DND-41 (cell line): ENCODE measurements at regions not wholly inside any gene's neighbourhood (a gene's known extent, or its start where the extent isn't known, plus 50 kb on each side); places are given as distances from the start of the nearest gene placed in this dataset.

ENCODE experiments used
- ATAC-seq: fragments of 200-7000 bp; cut with Tn5 transposase; 3 replicates; pipeline ENCODE4 v1.9.1; 2021; ENCODE audit warnings: low read depth; ENCODE audit not compliant: insufficient read depth
- DNase-seq: peaks from one replicate; pipeline ENCODE4 v3.0.0-alpha.2; 2020
- H2AFZ ChIP-seq: 2 replicates; pipeline ENCODE4 v1.6.0; 2012; ENCODE audit warnings: low read depth, low read length
- H3K27ac ChIP-seq: 2 replicates; pipeline ENCODE4 v1.5.1; 2012; ENCODE audit warnings: low read length, inconsistent platforms
- H3K27me3 ChIP-seq: fragments of 200-600 bp; sonication (generic); 2 replicates; pipeline ENCODE4 v1.6.0; 2012; ENCODE audit warnings: low read length, mild to moderate bottlenecking, inconsistent platforms; ENCODE audit not compliant: insufficient read depth, poor library complexity
- H3K36me3 ChIP-seq: 2 replicates; pipeline ENCODE4 v1.5.1; 2012; ENCODE audit warnings: low read length, inconsistent platforms; ENCODE audit not compliant: insufficient read depth
- H3K4me1 ChIP-seq: 2 replicates; pipeline ENCODE4 v1.5.1; 2012; ENCODE audit warnings: mild to moderate bottlenecking, low read length; ENCODE audit not compliant: insufficient read depth
- H3K4me2 ChIP-seq: 2 replicates; pipeline ENCODE4 v1.6.0; 2012; ENCODE audit warnings: mild to moderate bottlenecking, moderate library complexity, low read length, inconsistent platforms; ENCODE audit not compliant: insufficient read depth
- H3K4me3 ChIP-seq, 2 experiments: fragments of 200-600 bp in 1 of 2; shearing (Covaris generic) in 1 of 2; 2 replicates each; pipeline ENCODE4 v1.5.1; 2012 to 2016; ENCODE audit warnings: inconsistent platforms in 2 of 2, low read length in 2 of 2, mild to moderate bottlenecking in 2 of 2, low read depth in 1 of 2, moderate library complexity in 1 of 2
- H3K79me2 ChIP-seq: 2 replicates; pipeline ENCODE4 v1.6.0; 2012; ENCODE audit warnings: low read length, inconsistent platforms; ENCODE audit not compliant: insufficient read depth
- H3K9ac ChIP-seq: 2 replicates; pipeline ENCODE4 v1.6.0; 2012; ENCODE audit warnings: low read depth, mild to moderate bottlenecking, inconsistent platforms, low read length, moderate library complexity
- H3K9me3 ChIP-seq: 2 replicates; pipeline ENCODE4 v1.5.1; 2012; ENCODE audit warnings: low read length, moderate library complexity, mild to moderate bottlenecking, inconsistent platforms; ENCODE audit not compliant: insufficient read depth, severe bottlenecking
- H4K20me1 ChIP-seq: 2 replicates; pipeline ENCODE4 v1.6.0; 2012; ENCODE audit warnings: low read length; ENCODE audit not compliant: insufficient read depth
- CTCF ChIP-seq: IDR thresholded peaks from 2 replicates; pipeline ENCODE4 v1.5.1; 2012; ENCODE audit warnings: borderline replicate concordance, low read length, moderate library complexity, mild to moderate bottlenecking; ENCODE audit not compliant: poor library complexity, severe bottlenecking; ENCODE audit errors: extremely low read depth
- EZH2 ChIP-seq: IDR thresholded peaks from 3 replicates; pipeline ENCODE4 v1.6.1; 2012; ENCODE audit warnings: borderline replicate concordance, low read depth, mild to moderate bottlenecking, moderate library complexity, low read length, inconsistent platforms; ENCODE audit not compliant: severe bottlenecking

GRCh38 chr2:176566496-176566895, 297.3 kb downstream of the MTX2 start:
- ATAC-seq (no peak), DNase-seq (no peak)
- TF ChIP-seq CTCF (no peak), EZH2 (no peak)
- no peaks in the 10 kb centered on the region for H3K36me3 ChIP-seq
- no peak overlapping the region for H3K27ac ChIP-seq
- H3K4me1 ChIP-seq: no peaks in the 10 kb centered on the region
- H3K4me2 ChIP-seq: no peak overlapping the region
- H3K79me2 ChIP-seq: no peaks in the 10 kb centered on the region
- no peaks in the 10 kb centered on the region for H3K27me3 ChIP-seq
- H3K9ac ChIP-seq: no peak overlapping the region
- H3K4me3 ChIP-seq: no peak overlapping the region
- no peaks in the 10 kb centered on the region for H4K20me1 ChIP-seq
- H3K9me3 ChIP-seq: no peaks in the 10 kb centered on the region
- H2AFZ ChIP-seq: no peak overlapping the region

GRCh38 chr2:176566961-176567360, 297.7 kb downstream of the MTX2 start:
- Histone ChIP-seq H3K36me3 (no peaks in the 10 kb centered on the region), H3K27ac (no peak overlapping the region), H3K9me3 (no peaks in the 10 kb centered on the region), H3K9ac (no peak overlapping the region), H3K4me3 (no peak overlapping the region), H3K4me1 (no peaks in the 10 kb centered on the region), H3K27me3 (no peaks in the 10 kb centered on the region), H2AFZ (no peak overlapping the region), H3K4me2 (no peak overlapping the region), H3K79me2 (no peaks in the 10 kb centered on the region), H4K20me1 (no peaks in the 10 kb centered on the region)
- DNase-seq (no peak), ATAC-seq (no peak)
- TF ChIP-seq EZH2: no peak
- no peak for TF ChIP-seq CTCF

- Histone ChIP-seq H2AFZ (no peak overlapping the region), H3K27me3 (no peaks in the 10 kb centered on the region), H3K9me3 (no peaks in the 10 kb centered on the region), H3K9ac (no peak overlapping the region), H3K36me3 (no peaks in the 10 kb centered on the region), H3K4me3 (no peak overlapping the region), H3K4me2 (no peak overlapping the region), H3K4me1 (no peaks in the 10 kb centered on the region), H4K20me1 (no peaks in the 10 kb centered on the region), H3K79me2 (no peaks in the 10 kb centered on the region), H3K27ac (no peak overlapping the region)
- ATAC-seq (no peak), DNase-seq (no peak)
- TF ChIP-seq CTCF (no peak), EZH2 (no peak)
These were observed 298.1 kb downstream of the MTX2 start for GRCh38 chr2:176567361-176567760.

- H3K4me3 ChIP-seq: no peak overlapping the region
- H3K9ac ChIP-seq: no peak overlapping the region
- H4K20me1 ChIP-seq: no peaks in the 10 kb centered on the region
- no peak overlapping the region for H3K27ac ChIP-seq
- no peak overlapping the region for H2AFZ ChIP-seq
- DNase-seq (no peak), ATAC-seq (no peak)
- no peaks in the 10 kb centered on the region for H3K36me3 ChIP-seq
- H3K9me3 ChIP-seq: no peaks in the 10 kb centered on the region
- TF ChIP-seq CTCF (no peak), EZH2 (no peak)
- no peaks in the 10 kb centered on the region for H3K79me2 ChIP-seq
- no peaks in the 10 kb centered on the region for H3K4me1 ChIP-seq
- H3K4me2 ChIP-seq: no peak overlapping the region
- H3K27me3 ChIP-seq: no peaks in the 10 kb centered on the region
These were observed 300.3 kb downstream of the MTX2 start for GRCh38 chr2:176569574-176569973.
